Activated naive CD4-positive, alpha-beta T cell treated with anti-CD3 and anti-CD28 coated beads, Interleukin-2, amount 50 U/mL, for 72 hours (primary cell): ENCODE measurements at regions not wholly inside any gene's neighbourhood (a gene's known extent, or its start where the extent isn't known, plus 50 kb on each side); places are given as distances from the start of the nearest gene placed in this dataset.

Source experiments
- ATAC-seq, 2 donors: fragments of 150-1000 bp; cut with Tn5 transposase; 2 replicates each; pipeline ENCODE4 v1.10.0; 2021; ENCODE audit warnings: mild to moderate bottlenecking in 2 of 2, moderate library complexity in 2 of 2
- DNase-seq, 2 donors: peaks; one replicate each; pipeline ENCODE4 v3.0.0; 2021 to 2022; ENCODE audit warnings: low spot score in 2 of 2
- H3K27ac Mint-ChIP-seq, 2 donors: one replicate each; pipeline ENCODE4 v1.8.0; 2022; ENCODE audit warnings: mild to moderate bottlenecking in 2 of 2, mixed read lengths in 2 of 2
- H3K36me3 Mint-ChIP-seq, 2 donors: one replicate each; pipeline ENCODE4 v1.8.0; 2022; ENCODE audit warnings: mixed read lengths in 2 of 2
- H3K9me3 Mint-ChIP-seq, 2 donors: one replicate each; pipeline ENCODE4 v1.8.0; 2022; ENCODE audit warnings: mixed read lengths in 2 of 2

- H3K36me3 Mint-ChIP-seq, result no peaks in the 10 kb centered on the region
- no peak overlapping the region for H3K27ac Mint-ChIP-seq
- ATAC-seq, result peak; percentile 16 to 54
- no peak for DNase-seq
- no peaks in the 10 kb centered on the region for H3K9me3 Mint-ChIP-seq
Observed at GRCh38 chr1:101311146-101311920, 74.5 kb downstream of the S1PR1 start.

GRCh38 chr1:101312147-101312546 is 75.3 kb downstream of the S1PR1 start:
- ATAC-seq (no peak), DNase-seq (no peak)
- H3K27ac Mint-ChIP-seq, result peak overlapping the region in 1 of 2 donors; percentile 69
- no peaks in the 10 kb centered on the region for H3K36me3 Mint-ChIP-seq
- H3K9me3 Mint-ChIP-seq, result no peaks in the 10 kb centered on the region

- Mint-ChIP-seq H3K36me3 (no peaks in the 10 kb centered on the region), H3K27ac (no peak overlapping the region), H3K9me3 (no peaks in the 10 kb centered on the region)
- ATAC-seq (no peak), DNase-seq (no peak)
Observed at GRCh38 chr1:101313356-101313755, 76.5 kb downstream of the S1PR1 start.

GRCh38 chr1:101314244-101314643 is 77.4 kb downstream of the S1PR1 start:
- no peaks in the 10 kb centered on the region for H3K9me3 Mint-ChIP-seq
- ATAC-seq (peak; percentile 49 to 91), DNase-seq (no peak)
- H3K36me3 Mint-ChIP-seq, result no peaks in the 10 kb centered on the region
- no peak overlapping the region for H3K27ac Mint-ChIP-seq

GRCh38 chr1:101316256-101316655 is 79.4 kb downstream of the S1PR1 start:
- no peaks in the 10 kb centered on the region for H3K36me3 Mint-ChIP-seq
- ATAC-seq (no peak), DNase-seq (no peak)
- no peaks in the 10 kb centered on the region for H3K9me3 Mint-ChIP-seq
- no peak overlapping the region for H3K27ac Mint-ChIP-seq

- no peak overlapping the region for H3K27ac Mint-ChIP-seq
- ATAC-seq, result no peak
Observed at GRCh38 chr1:101316799-101317198, 80.0 kb downstream of the S1PR1 start.

GRCh38 chr1:101317590-101317989 is 80.8 kb downstream of the S1PR1 start:
- DNase-seq (no peak), ATAC-seq (no peak)
- H3K9me3 Mint-ChIP-seq, result no peaks in the 10 kb centered on the region
- no peaks in the 10 kb centered on the region for H3K36me3 Mint-ChIP-seq
- no peak overlapping the region for H3K27ac Mint-ChIP-seq

More at GRCh38 chr1:101316799-101317198, 80.0 kb downstream of the S1PR1 start:
- DNase-seq, result no peak
- Mint-ChIP-seq H3K36me3 (no peaks in the 10 kb centered on the region), H3K9me3 (no peaks in the 10 kb centered on the region)

GRCh38 chr1:101323535-101323934 is 86.7 kb downstream of the S1PR1 start:
- Mint-ChIP-seq H3K27ac (no peak overlapping the region), H3K36me3 (no peaks in the 10 kb centered on the region), H3K9me3 (no peaks in the 10 kb centered on the region)
- ATAC-seq, result no peak
- no peak for DNase-seq

- Mint-ChIP-seq H3K27ac (no peak overlapping the region), H3K36me3 (no peaks in the 10 kb centered on the region), H3K9me3 (peaks cover 0 to under 1% of the 10 kb centered on the region in 2 donors)
- ATAC-seq, result no peak
- no peak for DNase-seq
Observed at GRCh38 chr1:101325144-101325543, 88.3 kb downstream of the S1PR1 start.

- DNase-seq, result no peak
- Mint-ChIP-seq H3K36me3 (no peaks in the 10 kb centered on the region), H3K27ac (peak overlapping the region in 1 of 2 donors; percentile 3), H3K9me3 (peaks cover 0 to 16% of the 10 kb centered on the region in 2 donors)
- ATAC-seq, result no peak
Observed at GRCh38 chr1:101330427-101331130, 93.8 kb downstream of the S1PR1 start.

- no peak overlapping the region for H3K27ac Mint-ChIP-seq
- no peaks in the 10 kb centered on the region for H3K36me3 Mint-ChIP-seq
- ATAC-seq (no peak), DNase-seq (no peak)
- peaks cover 0 to 19% of the 10 kb centered on the region in 2 donors for H3K9me3 Mint-ChIP-seq
Observed at GRCh38 chr1:101331794-101332193, 95.0 kb downstream of the S1PR1 start.

- Mint-ChIP-seq H3K27ac (no peak overlapping the region), H3K9me3 (peaks cover 0 to 21% of the 10 kb centered on the region in 2 donors), H3K36me3 (no peaks in the 10 kb centered on the region)
- ATAC-seq, result peak in 1 of 2 donors; percentile 58
- DNase-seq, result no peak
Observed at GRCh38 chr1:101332633-101333032, 95.8 kb downstream of the S1PR1 start.

- ATAC-seq (no peak), DNase-seq (no peak)
- Mint-ChIP-seq H3K9me3 (peaks cover 0 to 21% of the 10 kb centered on the region in 2 donors), H3K36me3 (no peaks in the 10 kb centered on the region), H3K27ac (no peak overlapping the region)
Observed at GRCh38 chr1:101333186-101333585, 96.4 kb downstream of the S1PR1 start.

- DNase-seq (no peak), ATAC-seq (no peak)
- peaks cover 3 to 6% of the 10 kb centered on the region in 2 donors for H3K9me3 Mint-ChIP-seq
- peaks cover 2 to 3% of the 10 kb centered on the region in 2 donors for H3K36me3 Mint-ChIP-seq
- no peak overlapping the region for H3K27ac Mint-ChIP-seq
Observed at GRCh38 chr1:101337968-101338367, 101.1 kb downstream of the S1PR1 start.

- Mint-ChIP-seq H3K27ac (no peak overlapping the region), H3K36me3 (peaks cover 8 to 9% of the 10 kb centered on the region in 2 donors), H3K9me3 (peaks cover 10 to 13% of the 10 kb centered on the region in 2 donors)
- ATAC-seq (peak; percentile 53 to 64), DNase-seq (no peak)
Observed at GRCh38 chr1:101338714-101339430, 102.1 kb downstream of the S1PR1 start.

GRCh38 chr1:101344745-101345144 is 107.9 kb downstream of the S1PR1 start:
- DNase-seq (no peak), ATAC-seq (no peak)
- Mint-ChIP-seq H3K36me3 (peaks cover 9 to 21% of the 10 kb centered on the region in 2 donors), H3K9me3 (peaks cover 9 to 14% of the 10 kb centered on the region in 2 donors), H3K27ac (no peak overlapping the region)

- Mint-ChIP-seq H3K9me3 (peaks cover 9 to 14% of the 10 kb centered on the region in 2 donors), H3K36me3 (peaks cover 9 to 21% of the 10 kb centered on the region in 2 donors), H3K27ac (peak overlapping the region in 1 of 2 donors; percentile 32)
- DNase-seq (no peak), ATAC-seq (no peak)
Observed at GRCh38 chr1:101346419-101346818, 109.6 kb downstream of the S1PR1 start.
